ENCODE measurements at regions not wholly inside any gene's neighbourhood (a gene's known extent, or its start where the extent isn't known, plus 50 kb on each side); places are given as distances from the start of the nearest gene placed in this dataset.

DNA sequence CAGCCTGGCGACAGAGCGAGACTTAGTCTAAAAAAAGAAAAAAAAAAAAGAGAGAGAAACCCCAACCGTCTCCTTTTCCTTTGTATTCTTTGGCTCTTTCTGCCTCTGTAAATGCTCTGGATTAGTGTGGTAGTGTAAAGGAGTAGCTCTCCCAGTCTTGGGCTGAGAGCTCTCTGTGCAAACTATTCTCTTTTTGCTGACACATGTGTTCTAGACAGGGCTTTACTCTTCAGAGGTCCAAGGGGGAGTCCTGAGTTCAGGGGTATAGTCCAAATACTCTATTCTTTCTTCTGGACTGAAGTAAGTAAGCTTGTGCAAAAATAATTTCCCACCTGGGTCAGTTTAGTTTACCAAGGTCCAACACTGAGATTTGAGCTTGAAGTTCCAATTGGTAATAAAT, 183.8 kb upstream of the KCNK2 start:
- Histone ChIP-seq H3K36me3 (ENCODE audit: insufficient read depth, low read length, poor library complexity, severe bottlenecking) (no peaks in the 10 kb centered on the region), H3K4me1 (ENCODE audit: insufficient read depth, low read length, poor library complexity, severe bottlenecking) (no peaks in the 10 kb centered on the region), H3K27ac (ENCODE audit: low read depth, low read length, poor library complexity, severe bottlenecking) (no peak overlapping the region), H3K9me3 (ENCODE audit: low read depth, low read length, poor library complexity, severe bottlenecking) (no peaks in the 10 kb centered on the region), H3K27me3 (replicated peaks; ENCODE audit: insufficient read depth, low read depth, low read length, poor library complexity) (peaks cover 22% of the 10 kb centered on the region), H3K4me3 (ENCODE audit: low read depth, low read length, poor library complexity, severe bottlenecking) (no peak overlapping the region)
- TF ChIP-seq, protein P1, sequence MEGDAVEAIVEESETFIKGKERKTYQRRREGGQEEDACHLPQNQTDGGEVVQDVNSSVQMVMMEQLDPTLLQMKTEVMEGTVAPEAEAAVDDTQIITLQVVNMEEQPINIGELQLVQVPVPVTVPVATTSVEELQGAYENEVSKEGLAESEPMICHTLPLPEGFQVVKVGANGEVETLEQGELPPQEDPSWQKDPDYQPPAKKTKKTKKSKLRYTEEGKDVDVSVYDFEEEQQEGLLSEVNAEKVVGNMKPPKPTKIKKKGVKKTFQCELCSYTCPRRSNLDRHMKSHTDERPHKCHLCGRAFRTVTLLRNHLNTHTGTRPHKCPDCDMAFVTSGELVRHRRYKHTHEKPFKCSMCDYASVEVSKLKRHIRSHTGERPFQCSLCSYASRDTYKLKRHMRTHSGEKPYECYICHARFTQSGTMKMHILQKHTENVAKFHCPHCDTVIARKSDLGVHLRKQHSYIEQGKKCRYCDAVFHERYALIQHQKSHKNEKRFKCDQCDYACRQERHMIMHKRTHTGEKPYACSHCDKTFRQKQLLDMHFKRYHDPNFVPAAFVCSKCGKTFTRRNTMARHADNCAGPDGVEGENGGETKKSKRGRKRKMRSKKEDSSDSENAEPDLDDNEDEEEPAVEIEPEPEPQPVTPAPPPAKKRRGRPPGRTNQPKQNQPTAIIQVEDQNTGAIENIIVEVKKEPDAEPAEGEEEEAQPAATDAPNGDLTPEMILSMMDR (conservative IDR thresholded peaks at IDR 0.05; ENCODE audit: low read depth, low read length): no peak
- TF ChIP-seq EZH2 (IDR thresholded peaks at IDR 0.05; ENCODE audit: borderline replicate concordance, low read depth, low read length, poor library complexity, severe bottlenecking): no peak
- ChIA-PET CTCF (no interaction called here), POLR2A (ENCODE audit: low non-redundant PET) (no interaction called here)
- intact Hi-C loops (cut with micrococcal nuclease; ENCODE audit: unreplicated experiment): no loop called here
- DNase-seq (ENCODE audit: low spot score): no peak
- no TSS peak for BruUV-seq (replicated peaks)

DNA sequence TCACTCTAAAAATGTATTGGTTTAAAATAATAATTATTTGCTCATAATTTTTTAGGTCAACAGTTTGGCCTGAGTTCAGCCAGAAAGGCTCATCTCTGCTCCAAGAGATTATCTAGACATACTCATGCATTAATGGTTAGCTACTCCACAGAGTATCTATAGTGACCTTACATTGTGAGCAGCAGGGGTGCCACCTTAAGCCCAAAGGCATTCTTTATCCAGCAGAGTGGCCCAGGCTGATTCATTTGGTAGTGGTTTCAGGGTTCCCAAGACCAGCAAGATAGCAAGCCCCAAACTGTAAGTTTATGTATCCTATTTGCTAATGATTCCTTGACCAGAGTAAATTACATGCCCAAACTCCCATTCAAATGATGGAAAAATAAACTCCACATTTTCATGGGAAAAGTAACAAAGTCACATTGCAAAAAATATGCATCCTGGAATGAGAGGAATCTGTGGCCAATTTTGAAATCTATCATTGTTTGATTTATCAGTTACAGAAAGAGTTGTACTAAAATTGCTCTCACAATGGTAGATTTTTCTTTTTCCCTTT, 182.6 kb upstream of the KCNK2 start:
- Histone ChIP-seq H3K4me3 (ENCODE audit: low read depth, low read length, poor library complexity, severe bottlenecking) (no peak overlapping the region), H3K4me1 (ENCODE audit: insufficient read depth, low read length, poor library complexity, severe bottlenecking) (no peaks in the 10 kb centered on the region), H3K27ac (ENCODE audit: low read depth, low read length, poor library complexity, severe bottlenecking) (no peak overlapping the region), H3K27me3 (replicated peaks; ENCODE audit: insufficient read depth, low read depth, low read length, poor library complexity) (peaks cover 22% of the 10 kb centered on the region), H3K36me3 (ENCODE audit: insufficient read depth, low read length, poor library complexity, severe bottlenecking) (no peaks in the 10 kb centered on the region), H3K9me3 (ENCODE audit: low read depth, low read length, poor library complexity, severe bottlenecking) (no peaks in the 10 kb centered on the region)
- ChIA-PET POLR2A (ENCODE audit: low non-redundant PET) (no interaction called here), CTCF (no interaction called here)
- intact Hi-C loops (cut with micrococcal nuclease; ENCODE audit: unreplicated experiment): no loop called here
- no peak for DNase-seq (ENCODE audit: low spot score)
- no TSS peak for BruUV-seq (replicated peaks)
- TF ChIP-seq, protein P1 (conservative IDR thresholded peaks at IDR 0.05; ENCODE audit: low read depth, low read length): no peak
- no peak for TF ChIP-seq EZH2 (IDR thresholded peaks at IDR 0.05; ENCODE audit: borderline replicate concordance, low read depth, low read length, poor library complexity, severe bottlenecking)

DNA sequence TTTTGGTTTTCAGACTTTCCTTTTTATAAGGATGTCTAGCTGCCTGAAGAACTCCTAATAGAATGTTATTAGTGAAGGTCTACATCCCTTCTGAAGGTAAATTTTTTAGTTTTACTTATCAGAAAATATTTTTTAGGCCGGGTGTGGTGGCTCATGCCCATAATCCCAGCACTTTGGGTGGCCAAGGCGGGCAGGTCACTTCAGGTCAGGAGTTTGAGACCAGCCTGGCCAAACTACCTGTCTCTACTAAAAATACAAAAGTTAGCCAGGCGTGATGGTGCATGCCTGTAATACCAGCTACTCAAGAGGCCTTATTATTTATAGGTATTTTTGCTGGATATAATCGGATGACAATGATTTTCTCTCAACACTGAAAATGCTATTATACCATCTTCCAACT, 181.9 kb upstream of the KCNK2 start:
- intact Hi-C loops (cut with micrococcal nuclease; ENCODE audit: unreplicated experiment): no loop called here
- no TSS peak for BruUV-seq (replicated peaks)
- Histone ChIP-seq H3K4me3 (ENCODE audit: low read depth, low read length, poor library complexity, severe bottlenecking) (no peak overlapping the region), H3K4me1 (ENCODE audit: insufficient read depth, low read length, poor library complexity, severe bottlenecking) (no peaks in the 10 kb centered on the region), H3K27me3 (replicated peaks; ENCODE audit: insufficient read depth, low read depth, low read length, poor library complexity) (peaks cover 22% of the 10 kb centered on the region), H3K27ac (ENCODE audit: low read depth, low read length, poor library complexity, severe bottlenecking) (no peak overlapping the region), H3K36me3 (ENCODE audit: insufficient read depth, low read length, poor library complexity, severe bottlenecking) (no peaks in the 10 kb centered on the region), H3K9me3 (ENCODE audit: low read depth, low read length, poor library complexity, severe bottlenecking) (no peaks in the 10 kb centered on the region)
- ChIA-PET CTCF (interaction anchor here (0.6 kb wide), 1 partner anchor 10 kb away, joined by 4 read pairs; no protein-coding TSS in a partner anchor), POLR2A (ENCODE audit: low non-redundant PET) (no interaction called here)
- TF ChIP-seq, protein P1 (conservative IDR thresholded peaks at IDR 0.05; ENCODE audit: low read depth, low read length): no peak
- no peak for TF ChIP-seq EZH2 (IDR thresholded peaks at IDR 0.05; ENCODE audit: borderline replicate concordance, low read depth, low read length, poor library complexity, severe bottlenecking)
- DNase-seq (ENCODE audit: low spot score): no peak
